Kasumi-1 (cell line): ENCODE measurements at regions not wholly inside any gene's neighbourhood (a gene's known extent, or its start where the extent isn't known, plus 50 kb on each side); places are given as distances from the start of the nearest gene placed in this dataset.
"Not testable (repeated sequence)": the region's sequence is repeated elsewhere in the genome, so short reads cannot be mapped to it uniquely, and the experiment has no call there.

Source experiments
- DNase-seq, 2 experiments: peaks; one replicate each; lab custom pipeline; 2025; lab: John Stamatoyannopoulos, UW

DNA sequence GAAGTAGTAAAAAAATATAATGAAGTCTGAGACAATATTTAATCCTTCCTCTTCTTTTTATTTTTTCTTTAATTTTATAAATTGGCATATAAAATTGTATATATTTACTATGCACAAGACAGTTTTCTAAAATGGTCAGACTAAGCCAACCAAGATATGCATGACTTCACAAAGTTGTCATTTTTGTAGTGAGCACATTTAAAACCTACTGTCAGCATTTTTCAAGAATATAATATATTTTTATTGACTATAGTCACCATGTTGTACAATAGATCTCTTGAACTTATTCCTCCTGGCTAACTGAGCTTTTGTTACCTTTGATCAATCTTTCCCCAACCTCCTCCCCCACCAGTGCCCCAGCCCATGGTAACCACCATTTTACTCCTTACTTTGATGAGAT is 129.2 kb downstream of the ATP6V1G3 start:
- no peak for DNase-seq

DNA sequence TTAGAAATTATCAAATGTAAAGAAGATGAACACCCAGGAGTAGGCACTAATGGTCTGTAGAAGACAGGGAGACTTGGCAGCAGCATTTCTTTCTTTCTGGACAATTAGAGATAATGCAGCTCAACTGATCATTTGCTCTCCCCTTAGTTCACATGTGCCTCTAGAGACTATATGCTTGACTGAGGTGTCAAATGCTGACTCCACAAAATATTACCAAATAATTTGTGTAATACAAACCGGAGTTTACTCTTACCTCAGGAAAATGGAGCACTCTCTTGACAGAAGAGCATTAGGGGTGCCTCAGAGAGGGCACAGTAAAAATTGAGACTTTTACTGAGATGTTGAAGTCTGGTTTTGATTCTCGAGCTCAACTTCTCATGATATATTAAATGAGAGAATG is 131.8 kb downstream of the ATP6V1G3 start:
- no peak for DNase-seq

DNA sequence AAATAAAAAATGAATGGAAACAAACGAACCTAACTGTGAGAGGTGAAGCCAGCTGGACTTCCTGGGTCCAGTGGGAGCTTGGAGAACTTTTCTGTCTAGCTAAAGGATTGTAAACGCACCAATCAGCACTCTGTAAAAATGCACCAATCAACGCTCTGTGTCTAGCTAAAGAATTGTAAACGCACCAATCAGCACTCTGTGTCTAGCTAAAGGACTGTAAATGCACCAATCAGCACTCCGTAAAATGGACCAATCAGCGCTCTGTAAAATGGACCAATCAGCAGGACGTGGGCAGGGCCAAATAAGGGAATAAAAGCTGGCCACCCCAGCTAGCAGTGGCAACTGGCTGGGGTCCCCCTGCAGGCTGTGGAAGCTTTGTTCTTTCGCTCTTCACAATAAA is 135.8 kb downstream of the ATP6V1G3 start:
- DNase-seq = not testable (repeated sequence)

DNA sequence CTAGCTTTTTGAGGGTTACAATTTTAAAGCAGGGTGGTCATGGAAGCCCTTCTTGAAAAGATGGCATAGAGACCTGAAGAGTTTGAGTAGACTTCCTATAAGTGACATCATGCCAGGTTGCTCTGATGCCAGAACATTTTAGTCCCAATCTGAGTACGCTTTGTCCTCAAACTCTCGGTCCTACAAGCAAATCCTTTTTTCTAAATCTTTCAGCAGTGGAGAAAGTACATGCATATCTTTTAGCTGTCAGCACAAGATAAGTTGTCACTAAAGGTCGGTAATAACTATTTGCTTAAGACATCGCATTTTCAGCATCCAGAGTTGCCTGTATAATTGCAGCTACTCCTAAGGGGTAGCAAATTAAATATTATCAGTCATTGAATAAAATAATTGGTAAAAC is 140.4 kb downstream of the ATP6V1G3 start:
- no peak for DNase-seq

DNA sequence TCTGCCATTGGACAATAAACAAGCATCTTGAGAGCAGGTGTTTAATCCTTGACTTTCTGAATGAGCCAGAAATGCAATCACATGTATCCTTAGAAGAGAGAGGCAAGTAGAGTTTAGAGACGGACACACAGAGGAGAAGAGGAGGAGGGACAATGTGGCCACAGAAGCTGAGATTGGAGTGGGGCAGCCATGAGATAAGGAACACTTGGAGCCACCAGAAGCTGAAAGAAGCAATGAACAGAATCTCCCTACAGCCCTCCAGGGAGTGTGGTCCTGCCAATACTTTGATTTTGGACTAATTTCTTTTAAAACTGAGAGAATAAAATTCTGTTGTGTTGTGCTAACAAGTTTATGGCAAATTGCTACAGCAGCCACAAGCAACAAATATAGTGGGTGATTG is 141.0 kb downstream of the ATP6V1G3 start:
- no peak for DNase-seq

DNA sequence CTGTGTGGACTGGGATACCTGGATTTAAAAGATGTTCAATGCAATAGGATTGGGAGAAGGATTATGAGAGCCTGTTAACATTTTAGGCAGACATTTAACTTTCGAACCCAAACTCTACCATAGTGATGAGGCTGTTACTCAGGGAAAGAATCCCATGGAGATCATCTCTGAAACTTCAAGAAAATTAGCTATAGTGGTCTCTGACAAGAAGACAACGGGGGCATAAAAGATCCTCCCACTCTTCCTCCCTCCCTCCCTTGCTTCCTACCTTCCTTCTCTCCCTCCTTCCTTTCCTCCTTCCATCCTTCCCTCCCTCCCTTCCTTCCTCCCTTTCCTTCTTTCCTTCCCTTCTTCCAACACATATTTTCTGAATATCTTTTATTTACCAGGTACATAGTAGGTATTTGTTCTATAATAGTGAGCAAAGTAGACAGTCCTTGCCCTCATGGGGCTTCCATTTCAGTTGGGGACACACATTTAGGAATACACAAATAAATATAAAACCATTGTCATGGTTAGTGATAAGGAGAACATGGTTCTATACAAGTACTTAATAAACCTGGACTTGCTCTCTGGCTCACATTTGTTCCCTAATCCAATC is 143.2 kb downstream of the ATP6V1G3 start:
- DNase-seq = no peak

DNA sequence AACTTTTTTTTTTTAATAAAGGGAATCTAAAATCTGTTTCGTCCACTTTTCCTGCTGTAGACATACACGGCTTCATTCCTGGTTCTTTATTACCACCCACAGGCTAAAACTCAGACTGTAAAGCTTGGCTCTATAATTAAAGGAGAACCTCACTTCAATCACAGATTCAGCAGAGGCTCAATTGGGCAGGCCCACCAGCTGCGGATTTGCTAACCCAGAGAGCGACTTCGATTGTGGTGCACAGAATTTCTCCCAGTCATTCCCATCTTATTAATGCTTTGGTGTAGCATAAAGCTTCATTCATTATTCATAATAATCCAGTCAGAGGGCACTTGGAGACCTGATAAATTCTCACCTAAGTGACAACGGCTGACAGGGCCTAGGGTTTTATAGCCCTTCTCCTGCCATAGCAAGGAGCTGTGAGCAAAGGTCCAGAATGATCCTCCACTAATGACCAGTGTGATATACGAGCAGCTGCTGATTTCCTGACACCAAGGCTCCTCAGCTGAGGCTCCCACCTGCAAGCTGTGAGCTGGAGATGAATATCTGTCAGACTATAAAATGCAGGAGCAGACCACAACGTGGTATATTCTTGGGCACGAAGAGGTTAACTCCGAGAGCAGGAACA is 149.0 kb downstream of the ATP6V1G3 start:
- DNase-seq = no peak

DNA sequence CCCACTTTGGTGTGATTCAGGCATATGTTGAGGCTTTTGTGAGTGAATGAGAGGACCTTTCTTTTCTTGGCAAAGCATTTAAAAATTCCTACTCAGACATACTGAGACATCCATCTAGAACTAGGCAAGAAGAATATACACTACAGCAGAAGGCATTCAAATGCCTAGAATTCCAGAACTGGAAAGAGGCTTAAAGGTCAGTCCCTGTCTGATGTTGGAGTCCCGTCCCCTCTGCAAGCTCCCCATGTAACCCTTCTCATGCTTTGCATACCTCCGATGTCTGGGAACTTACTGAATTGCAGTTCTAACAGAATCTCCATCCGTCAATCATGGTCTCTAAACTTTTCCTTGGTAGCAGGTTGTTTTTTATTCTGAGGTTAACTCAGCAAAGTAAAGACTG is 152.9 kb downstream of the ATP6V1G3 start:
- no peak for DNase-seq

DNA sequence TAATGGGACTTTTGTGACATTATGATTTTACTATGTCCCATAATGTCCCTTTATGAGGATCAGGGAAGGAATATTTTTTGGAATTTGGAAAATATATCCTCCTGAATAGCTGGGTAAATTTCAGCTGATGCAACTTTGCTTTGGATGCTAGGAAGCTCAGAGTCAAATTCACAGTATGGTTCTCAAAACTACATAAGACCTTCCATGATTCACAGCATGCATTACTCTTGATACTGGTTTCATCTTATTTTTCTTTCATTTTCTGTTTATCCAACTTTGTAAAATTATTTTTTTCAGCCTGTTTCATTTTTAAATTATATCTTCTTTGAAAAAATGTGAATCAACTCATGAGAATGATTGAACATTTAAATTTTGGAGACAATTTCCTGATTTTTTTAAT is 160.2 kb downstream of the ATP6V1G3 start:
- no peak for DNase-seq

DNA sequence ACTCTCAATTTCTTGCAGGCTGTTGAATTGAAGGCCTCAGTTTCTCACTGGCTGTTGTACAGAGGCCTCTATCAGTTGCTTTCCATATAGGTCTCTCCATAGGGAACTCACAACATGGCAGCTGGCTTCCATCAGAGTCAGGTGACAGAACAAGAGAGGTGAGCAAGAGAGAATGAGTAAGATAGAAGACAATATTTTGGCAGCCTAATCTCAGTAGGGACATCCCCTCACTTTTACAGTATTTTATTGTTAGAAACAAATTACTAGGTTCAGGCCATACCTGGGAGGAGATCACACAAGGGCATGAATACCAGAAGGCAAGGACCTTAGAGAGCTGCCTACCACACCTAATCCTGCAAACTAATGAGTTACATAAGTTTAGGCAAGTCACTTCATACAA is 162.8 kb downstream of the ATP6V1G3 start:
- DNase-seq = no peak

DNA sequence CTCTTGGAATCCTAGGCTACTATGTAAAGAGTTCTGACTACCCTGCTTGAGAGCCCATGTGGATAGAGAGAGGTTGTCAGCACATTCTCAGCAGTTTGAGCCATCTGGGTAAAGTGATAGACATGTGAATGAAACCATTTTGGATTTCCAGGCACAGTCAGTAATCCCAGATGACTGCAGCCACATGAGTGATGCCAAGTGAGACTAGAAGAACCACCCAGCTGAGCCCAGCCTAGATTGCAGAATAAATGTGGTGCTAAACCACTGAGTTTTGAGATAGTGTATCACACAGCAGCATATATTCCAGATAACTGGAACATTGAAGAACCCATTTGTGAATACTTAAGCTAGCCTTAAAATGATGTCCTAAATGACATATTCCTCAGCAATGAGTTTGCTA is 166.2 kb downstream of the ATP6V1G3 start:
- no peak for DNase-seq

DNA sequence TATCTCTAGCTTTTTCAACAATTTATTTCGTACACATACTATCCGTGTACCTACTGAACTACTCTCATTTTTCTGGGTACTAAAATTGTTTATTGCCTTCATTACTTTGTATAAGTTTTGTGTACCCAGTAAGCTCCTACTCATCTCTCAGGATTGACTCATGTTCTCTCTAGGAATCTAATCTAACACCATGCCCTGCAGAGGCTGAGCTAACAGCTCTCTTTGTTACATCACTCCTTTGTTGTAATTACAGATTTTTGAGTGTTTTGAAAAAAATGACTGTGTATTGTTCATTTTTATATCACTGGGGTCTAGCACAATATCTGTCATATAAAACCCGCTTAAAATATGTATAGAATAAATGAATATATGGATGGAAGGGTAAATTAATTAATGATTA is 167.1 kb downstream of the ATP6V1G3 start:
- DNase-seq = no peak
